Fibroblast of skin of right quadriceps (primary cell): ENCODE measurements at regions not wholly inside any gene's neighbourhood (a gene's known extent, or its start where the extent isn't known, plus 50 kb on each side); places are given as distances from the start of the nearest gene placed in this dataset.
A peak's percentile ranks its signal among the peaks of the same experiment; 100 is the strongest.

Experiments
- DNase-seq: peaks from one replicate; pipeline ENCODE4 v3.0.0-alpha.2; 2013

DNA sequence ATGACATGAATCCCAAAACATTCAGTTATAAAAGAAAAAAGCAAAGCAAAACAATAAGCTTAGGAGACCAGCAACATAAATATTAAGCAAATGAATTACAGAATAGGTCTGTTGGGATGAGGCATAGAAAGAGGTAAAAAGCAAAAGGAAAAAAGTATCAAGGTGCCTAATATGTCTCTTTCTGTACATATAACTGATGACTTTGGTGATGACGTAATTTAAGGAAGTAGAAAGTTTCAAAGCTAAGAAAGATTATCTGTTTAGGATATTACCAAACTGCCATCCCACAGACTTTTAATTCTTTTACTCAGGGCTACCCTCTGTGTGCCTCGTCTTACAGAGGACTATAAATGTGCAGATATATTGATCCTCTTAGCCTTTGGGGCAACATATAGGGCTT is 1066.5 kb downstream of the SORCS3 start:
- no peak for DNase-seq

DNA sequence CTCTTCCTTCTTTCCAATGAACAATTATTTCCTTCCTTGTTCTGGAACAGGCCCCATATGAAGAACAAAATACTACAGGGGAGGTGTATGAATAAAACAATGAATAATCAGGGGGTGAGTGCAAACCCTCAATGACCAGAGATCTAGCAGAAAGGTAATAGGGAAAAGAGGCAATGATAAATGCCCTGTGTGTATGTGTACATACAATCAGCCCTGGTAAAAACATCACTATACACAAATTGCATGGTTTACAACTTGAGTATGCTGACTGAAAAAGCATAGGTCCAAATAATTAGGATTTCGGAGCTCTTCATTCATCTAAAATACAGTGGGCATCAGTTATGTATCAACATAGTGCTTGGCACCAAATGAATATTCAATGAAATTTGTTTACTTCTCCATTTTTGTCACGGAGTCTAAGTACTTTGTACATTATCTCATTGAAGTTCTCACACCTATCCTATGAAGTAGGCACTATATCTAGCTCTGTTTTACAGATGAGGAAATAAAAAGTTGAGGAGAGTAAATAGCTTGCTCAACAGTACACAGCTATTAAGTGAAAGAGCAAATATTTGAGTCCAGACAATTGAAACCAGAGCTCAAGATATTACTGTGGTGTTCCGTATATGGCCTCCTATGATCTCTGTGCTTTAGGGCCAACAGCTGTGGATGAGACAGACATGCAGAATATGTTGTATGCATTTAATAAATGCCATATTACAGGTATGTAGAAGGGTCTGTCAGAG is 1065.4 kb downstream of the SORCS3 start:
- DNase-seq = no peak

DNA sequence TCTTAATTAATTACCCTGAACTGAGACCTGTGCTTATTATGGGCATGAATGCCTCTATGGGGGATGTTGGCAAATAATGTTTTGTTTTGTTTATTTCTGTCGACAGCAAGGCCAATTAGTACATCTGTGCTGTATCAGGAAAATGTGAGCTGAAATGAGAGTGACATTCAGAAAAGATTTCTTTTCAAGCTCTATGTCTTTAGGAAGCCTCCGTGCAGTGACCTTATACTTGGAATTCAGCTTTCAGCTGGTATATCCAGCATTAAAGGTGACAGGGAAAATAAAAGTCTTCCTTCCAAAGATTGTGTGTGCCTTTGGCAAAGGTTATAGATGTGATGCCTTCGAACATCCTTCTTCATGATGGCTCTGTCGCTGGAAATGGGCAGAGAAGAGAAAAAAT is 1061.1 kb downstream of the SORCS3 start:
- no peak for DNase-seq

DNA sequence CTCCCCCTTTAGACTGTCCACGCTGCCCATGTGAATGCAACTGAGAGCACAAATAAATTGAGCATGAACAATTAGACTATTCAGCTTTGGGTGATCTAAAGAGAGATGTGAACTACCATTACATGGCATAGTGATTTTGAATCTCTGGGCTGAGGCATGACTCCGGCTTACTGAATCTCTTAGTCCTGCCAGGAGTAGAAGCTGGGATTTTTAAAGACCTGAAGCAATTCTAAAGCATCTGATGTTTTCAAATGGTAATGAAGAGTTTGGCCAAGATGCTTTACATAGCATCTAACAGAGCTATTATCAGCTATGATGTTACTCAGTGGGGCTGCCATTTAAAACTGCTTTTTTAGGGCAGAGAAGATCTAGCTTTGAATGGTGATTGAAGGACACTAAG is 1059.1 kb downstream of the SORCS3 start:
- DNase-seq = no peak

DNA sequence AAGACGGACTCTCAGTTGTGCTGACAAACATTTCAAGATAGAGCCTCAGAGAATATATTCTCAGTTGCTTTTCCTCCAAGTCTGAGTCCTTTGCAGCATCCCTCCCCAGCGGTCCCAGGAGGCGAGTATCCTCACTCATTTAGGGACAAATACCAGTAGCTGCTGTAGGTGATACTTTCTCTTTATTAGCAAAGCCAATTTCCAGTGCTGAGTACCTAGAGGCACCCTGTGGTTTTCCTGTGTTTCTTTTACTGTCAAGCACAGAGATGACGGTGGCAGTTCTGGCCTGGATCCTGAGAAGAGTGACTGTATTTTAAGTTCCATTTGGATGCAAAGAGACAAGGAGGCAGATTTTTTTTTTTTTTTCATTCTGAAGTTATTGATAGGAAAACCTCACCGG is 1058.4 kb downstream of the SORCS3 start:
- no peak for DNase-seq

DNA sequence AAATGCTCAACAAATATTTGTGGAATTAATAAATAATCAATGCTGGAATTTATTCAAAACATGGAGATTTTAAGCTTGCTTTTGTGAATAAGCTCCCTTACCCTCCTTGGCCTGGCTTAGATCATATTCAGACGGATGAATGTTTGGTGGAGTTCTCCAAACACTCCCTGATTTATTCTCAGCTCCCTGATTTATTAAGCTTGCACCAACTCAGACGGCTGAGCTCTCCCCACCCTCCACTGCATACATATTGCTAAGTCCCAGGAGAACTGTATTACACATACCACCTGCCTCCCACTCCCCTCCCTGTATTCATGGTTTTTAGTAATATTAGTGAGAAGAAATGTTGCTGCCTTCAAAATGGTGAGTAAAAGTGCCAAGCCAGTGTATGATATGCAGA is 1057.5 kb downstream of the SORCS3 start:
- no peak for DNase-seq

DNA sequence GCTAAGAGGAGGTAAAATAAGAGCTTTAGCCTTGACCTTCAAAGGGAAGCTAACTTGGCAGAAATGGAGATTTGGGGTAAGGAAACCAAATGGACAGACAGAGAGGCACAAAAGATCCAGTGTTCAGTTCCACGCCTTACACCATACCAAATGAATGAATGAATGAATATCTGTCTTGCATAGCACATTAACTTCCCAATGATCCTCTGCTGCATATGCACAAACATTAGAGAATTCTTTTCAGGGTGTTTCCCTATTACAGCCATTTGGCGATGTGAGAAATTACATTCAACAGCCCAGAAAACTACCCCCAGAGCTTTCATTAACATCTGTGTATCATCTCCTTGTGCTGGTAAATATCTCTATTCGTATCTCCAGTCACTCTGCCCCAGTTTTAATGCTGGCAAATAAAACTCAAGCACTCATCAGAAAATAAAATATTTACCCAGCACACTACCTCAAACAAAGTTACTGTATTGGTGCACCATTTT is 1056.2 kb downstream of the SORCS3 start:
- no peak for DNase-seq

DNA sequence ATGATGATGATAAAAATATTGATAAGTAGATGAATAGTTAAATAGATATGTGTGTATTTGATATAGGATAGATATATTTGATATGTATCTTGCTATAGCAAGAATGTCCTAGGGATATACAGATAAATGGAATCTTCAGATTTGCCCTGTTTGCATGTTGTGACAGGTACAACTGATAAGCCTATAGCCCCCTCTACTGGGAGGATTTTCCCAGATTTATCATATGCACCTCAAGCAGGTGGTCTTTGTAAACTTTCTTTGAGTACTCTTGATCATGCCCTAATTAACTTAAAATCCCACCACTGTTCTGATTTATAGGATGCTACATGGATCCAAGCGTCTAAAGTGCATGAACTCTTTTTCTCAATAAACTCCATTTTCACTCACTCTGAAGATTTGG is 1050.7 kb downstream of the SORCS3 start:
- DNase-seq = peak; percentile 1

DNA sequence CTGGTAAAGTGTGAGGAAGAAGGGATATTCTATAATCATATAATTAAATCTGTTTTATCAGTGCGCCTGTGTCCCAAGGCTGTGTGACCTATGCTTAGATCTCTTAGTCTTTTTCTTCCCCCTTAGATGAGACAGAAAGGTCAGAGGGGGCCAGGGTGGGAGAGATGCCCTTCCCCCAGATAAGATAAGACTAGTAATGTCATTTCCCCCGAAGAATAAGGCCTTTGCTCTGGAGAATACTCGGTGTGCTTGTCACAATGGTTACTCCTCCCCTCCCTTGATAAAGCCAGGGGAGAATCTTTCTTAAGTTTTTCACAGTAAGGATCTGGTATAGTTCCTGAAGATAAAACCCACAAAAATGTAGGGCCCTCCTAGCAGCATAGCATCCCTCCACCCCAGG is 1041.8 kb downstream of the SORCS3 start:
- DNase-seq = no peak

DNA sequence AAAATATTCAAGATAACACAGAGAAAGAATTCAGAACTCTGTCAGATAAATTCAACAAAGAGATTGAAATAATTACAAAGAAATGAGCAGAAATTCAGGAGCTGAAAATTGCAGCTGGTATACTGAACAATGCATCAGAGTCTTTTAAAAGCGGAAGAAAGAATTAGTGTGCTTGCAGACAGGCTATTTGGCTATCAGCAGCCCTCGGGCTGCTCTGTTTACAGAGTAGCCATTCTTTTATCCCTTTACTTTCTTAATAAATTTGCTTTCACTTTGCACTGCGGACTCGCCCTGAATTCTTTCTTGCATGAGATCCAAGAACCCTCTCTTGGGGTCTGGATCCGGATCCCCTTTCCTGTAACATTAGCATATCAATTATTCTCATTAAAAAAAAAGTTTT is 1040.0 kb downstream of the SORCS3 start:
- DNase-seq = no peak

DNA sequence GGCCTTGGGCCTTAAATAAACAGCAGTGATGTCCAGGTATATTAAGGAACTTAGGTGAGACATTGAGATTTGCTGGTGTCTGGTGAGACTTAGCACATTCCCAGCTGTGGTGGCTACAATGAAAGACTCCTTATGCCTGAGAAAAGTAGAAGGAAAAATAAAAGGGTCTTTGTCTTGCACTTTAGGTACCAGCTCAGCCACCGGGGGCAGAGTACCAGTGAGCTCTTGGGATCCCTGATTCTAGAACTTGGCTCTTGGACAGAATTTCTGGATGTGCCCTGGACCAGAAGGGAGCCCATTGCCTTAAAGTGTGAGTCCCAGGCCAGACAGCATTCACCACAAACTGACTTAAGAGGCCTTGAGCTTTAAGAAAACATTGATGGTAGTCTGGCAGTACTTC is 1038.7 kb downstream of the SORCS3 start:
- no peak for DNase-seq

DNA sequence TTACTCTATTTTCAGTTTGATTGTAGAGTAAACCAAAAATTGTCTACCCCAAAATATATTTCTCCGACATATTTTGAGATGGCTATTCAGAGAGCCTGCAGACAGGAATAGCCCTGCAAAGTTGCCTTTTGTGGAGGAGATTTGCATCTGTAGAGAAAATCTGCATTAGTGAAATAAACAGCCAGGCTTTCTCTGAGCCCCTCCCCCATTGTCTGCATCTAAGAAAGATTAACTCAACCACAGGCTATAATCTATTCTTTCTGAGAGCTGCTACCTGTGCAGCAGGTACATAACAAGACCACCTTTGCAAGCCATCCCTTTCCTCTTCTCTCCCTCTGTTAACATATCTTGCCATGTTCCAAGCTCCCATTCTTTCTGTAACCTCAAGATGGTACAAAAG is 1034.2 kb downstream of the SORCS3 start:
- DNase-seq = no peak

DNA sequence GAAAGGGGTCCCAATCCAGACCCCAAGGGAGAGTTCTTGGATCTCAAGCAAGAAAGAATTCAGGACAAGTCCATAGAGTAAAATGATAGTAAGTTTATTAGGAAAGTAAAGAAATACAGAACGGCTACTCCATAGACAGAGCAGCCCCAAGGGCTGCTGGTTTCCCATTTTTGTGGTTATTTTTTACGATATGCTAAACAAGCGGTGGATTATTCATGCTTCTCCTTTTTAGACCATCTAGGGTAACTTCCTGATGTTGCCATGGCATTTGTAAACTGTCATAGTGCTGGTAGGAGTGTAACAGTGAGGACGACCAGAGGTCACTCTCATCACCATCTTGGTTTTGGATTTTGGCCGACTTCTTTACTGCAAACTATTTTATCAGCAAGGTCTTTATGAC is 1033.4 kb downstream of the SORCS3 start:
- no peak for DNase-seq

DNA sequence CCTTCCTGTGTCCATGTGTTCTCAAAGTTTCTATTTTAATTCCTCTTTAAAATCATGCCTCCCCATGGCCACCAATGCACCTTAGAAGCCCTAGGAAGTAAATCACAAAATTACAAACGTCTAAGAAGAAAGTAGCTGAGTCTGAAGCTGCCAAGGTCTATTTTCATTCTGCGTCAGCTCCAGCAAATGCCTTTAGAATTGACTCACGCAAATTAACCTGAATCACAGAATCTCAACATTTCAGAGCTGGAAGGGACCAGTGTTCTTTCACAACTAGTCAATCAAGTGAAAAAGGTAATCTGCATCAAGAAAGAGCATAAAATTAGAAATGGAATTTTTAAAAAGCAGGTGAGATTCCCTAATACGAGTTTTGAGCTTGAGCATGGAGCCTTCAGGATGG is 1017.6 kb downstream of the SORCS3 start:
- no peak for DNase-seq

DNA sequence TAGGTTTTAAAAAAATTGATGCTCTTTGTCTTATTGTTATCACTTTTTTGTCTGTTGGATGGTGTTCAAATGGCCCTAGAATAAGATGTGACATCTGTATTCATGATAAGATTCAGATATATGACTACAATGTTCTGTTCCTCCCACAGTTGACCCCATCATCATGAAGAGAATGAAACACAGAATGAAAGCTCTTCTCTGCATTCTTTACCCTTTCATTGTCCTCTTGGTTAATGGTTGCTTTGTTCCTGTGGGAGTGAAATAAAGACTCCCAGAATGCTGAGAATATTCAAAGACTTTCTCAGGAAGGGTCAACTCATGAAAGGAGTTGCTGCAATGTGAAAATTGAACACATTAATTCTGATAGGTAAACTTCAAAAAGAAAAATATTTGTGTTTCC is 1015.8 kb downstream of the SORCS3 start:
- no peak for DNase-seq

DNA sequence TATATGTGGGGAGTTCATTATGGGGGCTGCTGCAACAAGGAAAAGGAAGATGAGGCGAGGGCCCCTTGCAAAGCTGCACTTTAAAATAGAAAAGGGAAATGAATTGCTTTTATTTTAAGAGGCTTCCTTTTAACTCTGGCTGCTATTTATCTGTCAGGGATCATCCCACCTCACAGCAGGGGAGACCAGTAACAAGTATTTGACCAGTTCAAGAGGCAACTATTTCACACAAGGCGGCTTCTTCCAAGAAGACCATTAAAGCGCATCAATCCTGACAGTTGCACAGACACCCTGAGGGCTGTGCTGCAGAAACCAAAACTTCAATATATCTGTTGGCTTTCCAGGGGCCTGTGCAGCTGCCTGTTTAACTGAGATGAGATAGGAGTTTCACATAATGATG is 1009.2 kb downstream of the SORCS3 start:
- no peak for DNase-seq

DNA sequence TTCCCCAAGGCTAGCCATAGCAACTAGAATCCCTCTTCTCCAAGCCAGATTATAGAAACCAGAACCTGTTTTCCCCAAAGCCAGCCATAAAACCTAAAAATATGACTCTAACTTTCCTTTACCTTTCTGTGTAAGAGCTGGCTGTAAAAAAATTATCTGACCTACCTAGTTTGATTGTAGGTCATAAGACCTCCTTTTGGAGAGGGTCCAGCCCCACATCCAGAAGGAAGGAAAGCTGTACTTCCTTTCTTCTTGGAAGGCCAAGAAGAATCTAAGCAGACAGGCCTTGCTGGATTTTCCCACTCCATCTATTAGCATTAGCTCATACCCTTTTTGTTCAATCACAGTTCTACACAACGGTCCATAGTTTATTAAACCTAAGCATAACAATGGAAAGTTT is 1006.3 kb downstream of the SORCS3 start:
- DNase-seq = no peak

DNA sequence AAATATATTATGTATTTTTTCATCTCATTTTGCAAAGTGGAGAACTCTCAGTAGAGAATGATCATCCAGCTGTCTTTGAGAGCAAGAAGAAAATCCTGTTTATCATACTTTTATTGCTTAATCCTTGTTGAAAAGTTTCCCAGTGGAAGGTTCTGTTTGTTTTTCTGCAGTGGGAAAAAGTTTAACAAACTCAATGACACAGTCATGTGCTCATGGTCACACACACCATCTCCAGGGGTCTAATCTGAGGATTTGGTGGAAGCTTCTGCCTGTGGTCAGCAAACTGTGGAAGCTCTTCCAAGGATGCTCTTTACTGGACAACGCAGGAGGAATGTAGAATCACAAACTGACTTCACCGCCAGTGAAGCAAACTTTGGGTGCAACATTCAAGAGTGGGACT is 1003.9 kb downstream of the SORCS3 start:
- DNase-seq = no peak

DNA sequence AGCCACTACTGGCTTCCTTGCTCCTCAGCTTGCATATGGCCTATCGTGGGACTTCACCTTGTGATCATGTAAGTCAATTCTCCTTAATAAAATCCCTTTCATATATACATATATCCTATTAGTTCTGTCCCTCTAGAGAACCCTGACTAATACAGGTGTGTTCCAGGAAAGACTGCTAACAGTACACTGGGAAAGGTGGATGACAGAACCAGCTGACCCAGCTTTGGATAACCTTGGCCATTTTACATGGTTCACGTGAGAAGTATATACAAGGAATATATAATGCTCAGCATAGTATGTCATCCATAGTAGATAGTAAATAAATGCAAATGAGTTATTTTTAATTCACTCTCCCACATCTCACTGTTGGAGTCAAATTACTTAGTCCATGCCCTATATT is 1003.5 kb downstream of the SORCS3 start:
- no peak for DNase-seq

DNA sequence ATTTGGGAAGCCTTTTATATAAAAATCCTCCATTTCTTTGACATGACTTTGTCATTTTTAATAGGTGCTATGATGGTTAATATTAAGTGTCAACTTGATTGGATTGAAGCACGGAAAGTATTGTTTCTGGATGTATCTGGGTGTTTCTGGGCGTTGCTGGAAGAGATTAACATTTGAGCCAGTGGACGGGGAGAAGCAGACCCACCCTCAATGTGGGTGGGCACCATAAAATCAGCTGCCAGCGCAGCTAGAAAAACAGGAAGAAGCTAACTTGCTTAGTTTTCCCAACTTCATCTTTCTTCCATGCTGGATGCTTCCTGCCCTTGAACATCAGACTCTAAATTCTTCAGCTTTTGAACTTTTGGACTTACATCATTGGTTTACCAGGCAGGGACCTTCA is 1003.0 kb downstream of the SORCS3 start:
- no peak for DNase-seq

DNA sequence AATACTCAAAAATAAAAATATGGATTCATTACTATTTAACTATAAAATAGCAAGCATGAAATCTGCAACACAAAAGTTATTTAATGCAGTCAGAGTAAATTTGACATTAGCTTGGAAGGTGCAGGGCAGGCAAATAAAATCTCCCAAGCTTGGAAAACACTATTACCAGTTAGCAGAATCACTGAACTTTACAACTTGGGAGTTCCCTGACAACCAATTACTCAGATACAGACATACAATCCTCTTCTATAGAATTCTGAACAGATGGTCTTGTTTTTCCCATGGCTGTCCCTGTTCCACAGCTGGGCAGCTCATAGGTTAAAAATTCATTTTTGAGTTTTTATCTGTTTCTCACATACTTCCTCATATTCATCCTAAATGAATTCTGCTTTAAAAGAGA is 1002.6 kb downstream of the SORCS3 start:
- no peak for DNase-seq

DNA sequence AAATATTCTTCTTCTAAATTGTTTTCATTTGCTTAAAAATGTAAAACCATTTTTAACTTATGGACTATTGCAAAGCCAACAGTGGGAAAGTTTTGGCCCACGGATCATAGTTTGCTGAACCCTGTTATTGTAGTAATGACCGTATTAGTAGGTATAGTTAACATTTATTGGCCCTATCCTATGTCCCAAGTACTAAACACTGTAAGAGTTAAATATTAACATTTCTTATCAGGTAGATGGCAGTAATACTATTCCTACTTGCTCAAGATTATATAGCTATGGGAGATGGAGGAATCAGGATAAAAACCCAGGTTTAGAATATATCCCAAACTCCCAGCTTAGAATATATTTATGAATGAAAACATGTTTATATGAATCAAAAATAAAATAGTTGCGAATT is 993.2 kb downstream of the SORCS3 start:
- no peak for DNase-seq

DNA sequence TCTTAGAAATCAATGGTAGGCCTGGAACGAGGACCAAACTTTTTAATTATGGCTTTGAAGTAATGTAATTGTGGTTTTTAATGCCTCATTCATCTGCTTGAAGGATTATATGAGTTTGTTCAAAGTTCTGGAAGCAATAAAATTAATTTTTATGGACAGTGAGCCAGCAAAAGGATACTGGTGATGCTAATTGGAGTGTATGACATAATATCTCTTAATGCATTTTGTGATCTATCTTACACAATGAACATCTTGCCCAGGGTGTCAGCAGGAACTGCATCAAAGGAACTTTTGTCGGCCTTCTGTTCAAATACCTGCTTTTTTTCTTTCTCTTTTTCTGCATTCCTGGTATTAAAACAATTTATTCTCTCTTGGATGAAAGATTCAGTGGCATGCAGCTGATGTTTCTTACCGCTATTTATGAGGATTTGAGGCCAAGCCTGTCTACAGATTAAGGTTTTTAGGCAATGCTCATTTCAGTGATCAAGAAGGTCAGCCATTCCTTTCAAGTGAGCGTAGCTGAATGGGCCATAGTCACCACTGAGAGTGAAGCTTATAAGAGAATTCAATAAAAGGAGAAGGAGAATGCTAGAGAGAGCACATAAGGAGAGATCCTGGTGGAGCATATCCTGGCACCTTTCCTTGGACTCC is 974.8 kb downstream of the SORCS3 start:
- DNase-seq = no peak

DNA sequence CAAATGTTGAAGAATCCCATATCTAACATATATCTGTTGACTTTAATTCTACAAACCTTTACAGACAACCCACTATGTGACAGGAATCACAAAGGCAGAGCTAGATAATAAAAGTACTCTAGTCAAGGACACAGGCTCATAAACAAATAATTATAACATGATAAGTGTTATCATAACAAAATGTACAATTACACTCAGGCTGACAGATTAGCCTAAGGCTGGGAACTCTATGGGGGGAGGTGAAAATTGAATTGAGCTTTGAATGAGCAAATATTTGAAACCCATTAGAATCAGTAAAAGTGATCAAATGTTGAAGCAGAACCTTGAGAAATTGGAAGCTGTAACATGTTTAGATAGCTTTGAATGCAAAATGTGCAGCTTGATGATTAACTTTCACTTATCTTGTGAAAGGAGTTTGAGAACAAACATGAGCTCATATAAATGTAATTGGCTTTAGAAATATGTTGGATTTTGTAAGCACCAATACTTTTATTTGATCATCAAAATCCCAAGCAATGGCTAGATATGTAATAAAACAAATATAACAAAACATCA is 970.2 kb downstream of the SORCS3 start:
- no peak for DNase-seq

DNA sequence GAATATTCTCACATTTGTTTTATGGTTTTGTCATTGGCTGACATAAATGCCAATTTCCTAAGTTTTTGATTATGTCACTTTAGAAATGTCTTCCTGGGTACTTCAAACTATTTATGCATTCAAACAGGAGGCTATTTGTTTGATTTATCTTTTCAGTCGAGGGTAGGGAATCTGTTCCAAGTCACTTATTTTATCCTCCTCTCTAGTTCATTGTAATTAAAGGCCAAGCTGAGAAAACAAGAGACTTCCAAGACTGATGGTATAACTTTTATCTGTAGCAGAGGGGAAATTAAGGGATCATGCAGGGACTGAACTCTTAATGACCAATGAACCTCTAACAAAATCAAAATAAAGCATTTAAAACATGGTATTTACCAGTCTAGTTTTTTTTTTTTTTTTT is 968.4 kb downstream of the SORCS3 start:
- DNase-seq = no peak
